ENCODE measurements at regions not wholly inside any gene's neighbourhood (a gene's known extent, or its start where the extent isn't known, plus 50 kb on each side); places are given as distances from the start of the nearest gene placed in this dataset.
"Not testable (repeated sequence)": the region's sequence is repeated elsewhere in the genome, so short reads cannot be mapped to it uniquely, and the experiment has no call there.

- no peak for DNase-seq (ENCODE audit: low read depth in 2 of 2)
These were observed 825.0 kb upstream of the CHORDC1 start for GRCh38 chr11:91047882-91048281.

DNA sequence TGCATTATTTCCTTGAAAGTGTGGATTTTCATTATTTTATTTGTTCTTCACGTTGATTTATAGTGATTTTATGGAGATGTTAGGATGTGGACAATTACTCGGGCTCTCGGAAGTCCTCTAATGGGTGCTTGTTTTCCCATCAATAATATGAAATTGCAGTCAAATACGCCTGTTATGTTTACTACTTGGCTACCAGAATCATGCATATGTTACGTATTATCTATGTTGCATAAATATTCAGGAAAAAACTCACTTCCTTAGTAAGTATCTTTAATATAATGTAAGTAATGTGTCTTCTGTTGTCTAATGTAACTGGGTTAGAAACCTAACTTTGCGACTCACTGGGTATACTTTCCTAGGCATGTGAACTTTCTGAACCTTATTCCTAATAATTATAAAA is 823.4 kb upstream of the CHORDC1 start:
- DNase-seq (ENCODE audit: low read depth in 2 of 2): no peak

- no peak for DNase-seq (ENCODE audit: low read depth in 2 of 2)
These were observed 818.8 kb upstream of the CHORDC1 start for GRCh38 chr11:91041626-91042025.

GRCh38 chr11:91023731-91024130 is 800.9 kb upstream of the CHORDC1 start:
- DNase-seq (ENCODE audit: low read depth in 2 of 2): no peak

GRCh38 chr11:91011503-91011902 is 788.7 kb upstream of the CHORDC1 start:
- no peak for DNase-seq (ENCODE audit: low read depth in 2 of 2)

DNA sequence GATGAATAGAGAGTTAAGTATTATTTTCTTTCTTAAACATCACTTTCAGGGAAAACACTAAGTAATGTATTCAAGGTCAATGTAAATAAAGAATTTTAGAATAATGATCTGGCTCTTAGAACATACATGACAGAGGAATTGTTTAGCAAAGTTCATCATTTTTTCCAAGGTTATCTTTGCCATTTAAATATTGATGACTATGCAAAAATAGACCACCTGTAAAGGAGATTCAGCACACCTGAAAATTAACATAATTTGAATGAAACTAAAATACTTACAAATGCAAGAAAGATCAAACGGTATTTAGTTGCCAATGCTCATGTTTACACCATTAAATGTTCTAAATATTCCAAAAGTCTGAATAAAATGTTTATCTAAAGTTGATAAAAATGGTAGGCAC is 782.6 kb upstream of the CHORDC1 start:
- no peak for DNase-seq (ENCODE audit: low read depth in 2 of 2)

GRCh38 chr11:90997241-90997640 is 774.4 kb upstream of the CHORDC1 start:
- DNase-seq (ENCODE audit: low read depth in 2 of 2): no peak

GRCh38 chr11:90972159-90972558 is 749.3 kb upstream of the CHORDC1 start:
- DNase-seq (ENCODE audit: low read depth in 2 of 2): not testable (repeated sequence)

DNA sequence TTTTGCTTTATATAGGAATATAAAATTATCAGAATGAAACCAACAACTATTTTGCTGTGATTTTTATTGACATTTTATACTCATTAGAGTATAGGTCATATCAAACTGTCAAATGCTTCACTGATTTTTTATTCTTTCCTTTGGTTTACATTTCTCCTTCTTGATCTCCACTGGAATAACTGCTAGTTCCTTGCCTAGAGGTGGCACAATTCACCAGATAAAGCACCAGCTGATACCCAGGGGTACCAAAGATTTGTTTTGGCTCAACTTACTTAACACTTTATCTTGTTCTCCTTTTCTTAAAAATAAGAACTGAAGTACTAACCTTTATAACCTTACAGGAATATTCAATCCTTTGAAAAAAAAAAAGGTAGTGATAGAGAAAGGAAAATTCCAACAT is 725.1 kb upstream of the CHORDC1 start:
- DNase-seq (ENCODE audit: low read depth in 2 of 2): no peak

DNA sequence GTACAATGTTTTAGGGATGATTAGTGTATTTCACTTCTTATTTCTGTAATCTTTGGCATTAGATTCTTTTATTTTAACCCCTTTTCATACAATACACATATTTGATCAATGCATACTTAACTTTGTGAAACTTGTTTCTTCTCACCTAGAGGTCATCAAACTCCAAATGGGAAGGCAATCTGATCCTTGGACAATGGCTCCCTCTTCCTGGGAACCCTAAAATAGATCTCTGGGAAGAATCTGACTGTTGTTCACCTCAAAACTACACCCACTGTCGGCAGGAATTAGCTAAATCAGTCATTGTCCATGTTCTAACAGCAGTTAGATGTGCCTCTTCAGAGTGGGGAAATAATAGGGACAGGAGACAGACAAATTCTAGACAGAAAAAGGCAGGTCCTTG is 707.4 kb upstream of the CHORDC1 start:
- no peak for DNase-seq (ENCODE audit: low read depth in 2 of 2)

DNA sequence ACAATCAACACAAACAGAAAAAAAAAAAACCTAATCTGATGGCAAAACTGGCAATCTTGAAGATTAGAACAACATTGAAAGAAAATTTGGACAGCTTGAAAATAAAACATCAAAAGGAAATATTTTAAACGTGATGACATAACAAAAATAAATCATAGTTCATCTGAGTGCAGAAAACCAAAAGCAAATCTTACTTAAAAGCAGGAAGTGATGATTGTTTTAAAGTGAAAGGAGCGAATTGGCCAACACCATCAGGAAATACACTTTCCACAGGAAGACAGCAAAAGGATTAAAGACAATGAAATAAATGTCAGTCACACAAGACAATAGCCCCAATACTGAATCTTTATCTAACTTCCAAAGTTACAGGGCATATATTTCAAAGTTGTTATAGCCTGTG is 696.5 kb upstream of the CHORDC1 start:
- no peak for DNase-seq (ENCODE audit: low read depth in 2 of 2)

DNA sequence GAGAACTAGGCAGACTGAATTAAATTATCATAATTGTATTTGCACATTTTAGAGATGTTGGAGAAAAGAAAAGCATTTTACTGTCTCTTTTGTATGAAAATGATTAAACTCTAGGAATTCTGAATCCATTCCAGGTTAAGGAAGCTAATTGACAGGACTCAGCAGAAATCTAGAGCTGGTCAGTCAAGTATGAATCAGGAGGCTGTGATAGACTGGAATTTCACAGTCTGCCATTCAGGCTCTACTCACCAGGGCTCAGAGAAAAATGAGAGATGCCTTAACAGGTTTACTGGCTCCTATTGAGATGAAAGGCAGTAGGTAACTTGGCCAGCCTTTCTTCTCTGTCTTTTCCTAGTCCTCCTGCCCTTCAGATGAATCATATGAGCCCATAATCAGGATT is 693.9 kb upstream of the CHORDC1 start:
- DNase-seq (ENCODE audit: low read depth in 2 of 2): no peak

DNA sequence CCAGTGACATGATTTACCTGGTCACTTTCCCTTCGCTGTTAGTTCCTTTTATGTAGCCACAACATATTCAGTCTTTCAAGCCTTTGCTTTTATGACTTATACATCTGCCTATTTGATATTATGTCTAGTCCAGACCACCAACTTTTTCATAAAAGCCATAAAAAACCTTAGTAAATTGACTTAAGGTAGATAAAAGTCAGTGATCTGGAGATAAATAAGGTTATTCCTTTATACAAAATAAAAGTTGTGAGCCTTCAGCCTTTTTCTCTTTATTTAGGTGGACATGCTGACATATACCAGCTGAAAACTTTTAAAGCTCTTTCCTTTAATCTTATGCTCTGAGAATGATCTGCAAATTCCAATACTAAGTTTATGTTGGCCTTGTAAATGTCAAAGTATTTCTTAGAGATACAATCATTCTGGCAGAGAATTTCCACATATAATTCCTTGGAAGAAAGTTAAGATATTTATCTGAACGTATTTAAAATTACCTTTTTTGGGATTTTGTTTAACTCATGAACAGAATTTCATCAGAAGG is 690.4 kb upstream of the CHORDC1 start:
- no peak for DNase-seq (ENCODE audit: low read depth in 2 of 2)

DNA sequence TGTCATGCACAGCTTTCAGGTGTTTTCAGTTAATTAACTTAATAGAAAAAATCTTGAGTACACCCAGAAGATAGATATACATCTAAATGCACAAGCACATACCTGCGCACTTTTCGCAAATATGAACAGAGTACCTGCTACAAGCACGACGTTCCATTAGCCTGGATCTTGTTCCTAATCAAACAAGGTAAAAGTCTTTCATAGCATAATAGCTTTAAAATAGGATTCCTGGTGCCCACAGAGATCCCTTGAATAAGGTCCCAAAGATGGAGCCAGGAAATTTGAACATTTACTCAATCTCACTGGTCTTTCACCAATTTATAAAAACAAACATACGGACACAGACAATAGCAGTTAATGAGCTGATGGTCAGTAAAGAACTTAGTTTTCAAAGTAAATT is 689.8 kb upstream of the CHORDC1 start:
- DNase-seq (ENCODE audit: low read depth in 2 of 2): no peak

- DNase-seq (ENCODE audit: low read depth in 2 of 2): no peak
These were observed 688.3 kb upstream of the CHORDC1 start for GRCh38 chr11:90911192-90911591.

GRCh38 chr11:90908074-90908473 is 685.2 kb upstream of the CHORDC1 start:
- DNase-seq (ENCODE audit: low read depth in 2 of 2): no peak

DNA sequence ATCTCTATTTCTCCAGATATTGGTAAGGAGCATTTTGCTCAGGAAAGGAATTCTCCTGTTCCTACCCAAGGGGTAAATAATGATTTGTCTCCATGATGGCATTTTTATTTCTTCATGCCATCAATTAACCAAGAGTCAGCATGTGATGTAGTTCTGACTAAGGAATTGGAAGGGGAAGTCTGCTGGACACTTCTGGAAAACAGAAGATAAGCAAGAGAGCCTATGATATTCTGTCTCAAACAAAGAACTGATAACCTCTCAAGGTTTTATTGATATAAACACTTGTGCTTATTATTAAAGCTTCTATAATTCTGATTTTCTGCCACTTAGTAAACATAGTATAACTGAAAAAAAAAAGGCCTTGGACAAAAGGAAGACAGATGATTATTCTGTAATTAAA is 673.0 kb upstream of the CHORDC1 start:
- no peak for DNase-seq (ENCODE audit: low read depth in 2 of 2)

GRCh38 chr11:90890347-90890746 is 667.5 kb upstream of the CHORDC1 start:
- DNase-seq (ENCODE audit: low read depth in 2 of 2): no peak

GRCh38 chr11:90884181-90884580 is 661.3 kb upstream of the CHORDC1 start:
- DNase-seq (ENCODE audit: low read depth in 2 of 2): no peak

DNA sequence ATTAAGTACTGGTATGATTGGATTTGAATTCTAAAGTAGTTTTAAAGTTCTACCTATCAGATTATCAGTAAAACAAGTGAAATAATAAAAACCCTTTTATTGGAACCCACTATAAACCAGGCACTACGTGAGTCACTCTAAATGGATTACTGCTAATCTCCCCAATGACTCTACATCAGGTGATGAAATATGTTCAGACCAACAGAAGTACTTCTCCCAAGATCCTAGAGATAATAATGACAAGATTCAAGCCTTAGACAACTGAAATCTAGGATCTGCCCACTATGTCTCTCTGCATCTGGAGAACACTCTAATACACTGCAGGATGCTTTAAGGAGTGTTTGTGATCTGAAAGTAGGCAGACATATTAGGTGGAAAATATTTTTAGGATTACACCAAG is 652.1 kb upstream of the CHORDC1 start:
- no peak for DNase-seq (ENCODE audit: low read depth in 2 of 2)

- DNase-seq (ENCODE audit: low read depth in 2 of 2): no peak
These were observed 651.4 kb upstream of the CHORDC1 start for GRCh38 chr11:90874281-90874680.

GRCh38 chr11:90867416-90867815 is 644.6 kb upstream of the CHORDC1 start:
- DNase-seq (ENCODE audit: low read depth in 2 of 2): no peak

GRCh38 chr11:90856790-90857189 is 633.9 kb upstream of the CHORDC1 start:
- DNase-seq (ENCODE audit: low read depth in 2 of 2): no peak

DNA sequence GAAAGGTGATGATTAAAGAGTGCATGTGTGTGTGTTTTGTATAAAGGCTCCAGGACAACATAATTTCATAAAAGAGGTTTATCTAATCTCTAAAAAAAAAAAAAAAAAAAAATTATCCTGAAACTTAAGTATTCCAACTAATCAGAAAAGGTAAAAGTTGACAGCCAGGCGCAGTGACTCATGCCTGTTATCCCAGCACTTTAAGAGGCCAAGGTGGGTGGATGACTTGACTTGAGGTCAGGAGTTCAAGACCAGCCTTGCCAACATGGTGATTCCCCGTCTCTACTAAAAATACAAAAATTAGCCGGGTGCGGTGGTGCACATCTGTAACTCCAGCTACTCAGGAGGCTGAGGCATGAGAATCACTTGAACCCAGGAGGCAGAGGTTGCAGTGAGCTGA is 632.7 kb upstream of the CHORDC1 start:
- no peak for DNase-seq (ENCODE audit: low read depth in 2 of 2)

DNA sequence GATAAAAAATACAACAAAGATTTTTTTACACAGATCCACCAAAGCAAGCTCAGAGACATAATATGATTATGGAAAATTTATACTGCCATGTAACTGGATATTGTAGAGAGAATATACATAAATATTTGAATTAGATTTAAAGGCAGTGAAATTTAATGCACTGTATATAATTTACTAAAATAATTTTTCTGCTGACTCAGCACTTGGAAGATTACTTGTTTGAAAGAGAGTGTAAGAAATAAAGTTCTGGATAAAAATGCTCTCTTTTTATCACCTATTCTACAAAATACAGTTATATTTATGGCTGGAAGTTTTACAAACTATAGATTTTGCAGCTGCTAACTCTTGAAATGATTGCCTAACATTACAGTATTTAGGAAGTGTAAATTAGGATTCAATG is 628.3 kb upstream of the CHORDC1 start:
- DNase-seq (ENCODE audit: low read depth in 2 of 2): no peak
